Endothelial cell of umbilical vein (primary cell): ENCODE measurements at regions not wholly inside any gene's neighbourhood (a gene's known extent, or its start where the extent isn't known, plus 50 kb on each side); places are given as distances from the start of the nearest gene placed in this dataset.

Experiments used
- CTCF ChIP-seq, 2 donors: IDR thresholded peaks; 1 replicate in 1 of 2; 2 replicates in 1 of 2; pipeline ENCODE4 v1.5.1; 2011; ENCODE audit warnings: low read length in 2 of 2, mild to moderate bottlenecking in 2 of 2, moderate library complexity in 2 of 2, control low read depth in 1 of 2, inconsistent platforms in 1 of 2, low read depth in 1 of 2; ENCODE audit not compliant: insufficient read depth in 1 of 2; ENCODE audit errors: extremely low read depth in 1 of 2
- EZH2 ChIP-seq: IDR thresholded peaks from 2 replicates; pipeline ENCODE4 v1.6.1; 2012; ENCODE audit warnings: borderline replicate concordance, low read depth, mild to moderate bottlenecking, moderate library complexity, low read length, inconsistent platforms; ENCODE audit not compliant: severe bottlenecking
- GATA2 ChIP-seq: IDR thresholded peaks from 2 replicates; pipeline ENCODE4 v1.7.0; 2011; ENCODE audit warnings: low read depth, mild to moderate bottlenecking, moderate library complexity, mixed read lengths, low read length; ENCODE audit not compliant: insufficient read length, insufficient read depth
- MAX ChIP-seq: IDR thresholded peaks from 2 replicates; pipeline ENCODE4 v1.6.1; 2011; ENCODE audit not compliant: insufficient read depth, insufficient read length
- POLR2A ChIP-seq: IDR thresholded peaks from 2 replicates; pipeline ENCODE4 v1.6.1; 2012; ENCODE audit warnings: low read depth, mild to moderate bottlenecking, control low read depth, low read length

GRCh38 chr11:121884626-121885025, 231.4 kb downstream of the BLID start:
- TF ChIP-seq CTCF (IDR thresholded peaks at IDR 0.05; ENCODE audit: extremely low read depth in 1 of 2, insufficient read depth in 1 of 2, low read depth in 1 of 2, low read length in 2 of 2), result no peak
- no peak for TF ChIP-seq MAX
- TF ChIP-seq EZH2, result no peak
- TF ChIP-seq POLR2A, result no peak
- TF ChIP-seq GATA2, result no peak
